22Rv1 (cell line): ENCODE measurements at regions not wholly inside any gene's neighbourhood (a gene's known extent, or its start where the extent isn't known, plus 50 kb on each side); places are given as distances from the start of the nearest gene placed in this dataset.

Experiments
- ZFX ChIP-seq: fragments of 450-650 bp; IDR thresholded peaks from 2 replicates; pipeline ENCODE4 v1.6.1; 2017; ENCODE audit warnings: antibody characterized with exemption, borderline replicate concordance
- TF ChIP-seq, protein P1 (sequence below): fragments of 450-650 bp; IDR thresholded peaks from 2 replicates; pipeline ENCODE4 v1.5.1; 2017; ENCODE audit warnings: mild to moderate bottlenecking

DNA sequence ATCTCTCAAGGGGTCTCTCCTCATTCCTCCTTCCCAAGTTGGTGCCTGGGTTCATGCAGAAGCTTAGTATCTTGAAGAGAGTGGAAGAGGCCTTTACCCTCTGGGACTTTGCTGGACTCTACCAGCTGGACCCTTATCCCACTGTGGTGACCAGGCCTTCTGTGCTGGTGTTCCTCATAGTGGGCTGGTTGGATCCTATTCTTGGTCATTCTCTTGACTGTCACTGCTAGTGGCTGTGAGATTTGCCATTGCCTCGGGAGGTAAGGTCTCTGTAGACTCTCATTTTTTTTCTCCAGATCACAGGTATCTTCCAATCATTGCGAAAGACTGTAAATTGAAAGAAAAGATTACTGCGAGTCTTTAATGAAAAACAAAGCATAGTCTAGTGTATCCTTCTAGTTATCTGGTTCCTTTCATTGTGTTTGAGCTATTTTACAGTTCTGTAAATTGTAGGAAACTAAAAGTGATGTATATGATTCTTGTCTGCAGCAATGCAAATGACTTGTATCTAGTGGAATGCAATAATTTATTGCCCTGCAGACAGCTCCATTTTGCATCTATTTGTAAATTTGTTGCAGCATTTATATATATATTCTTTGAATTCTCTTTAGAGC, 217.9 kb downstream of the AEBP2 start:
- TF ChIP-seq, protein P1, sequence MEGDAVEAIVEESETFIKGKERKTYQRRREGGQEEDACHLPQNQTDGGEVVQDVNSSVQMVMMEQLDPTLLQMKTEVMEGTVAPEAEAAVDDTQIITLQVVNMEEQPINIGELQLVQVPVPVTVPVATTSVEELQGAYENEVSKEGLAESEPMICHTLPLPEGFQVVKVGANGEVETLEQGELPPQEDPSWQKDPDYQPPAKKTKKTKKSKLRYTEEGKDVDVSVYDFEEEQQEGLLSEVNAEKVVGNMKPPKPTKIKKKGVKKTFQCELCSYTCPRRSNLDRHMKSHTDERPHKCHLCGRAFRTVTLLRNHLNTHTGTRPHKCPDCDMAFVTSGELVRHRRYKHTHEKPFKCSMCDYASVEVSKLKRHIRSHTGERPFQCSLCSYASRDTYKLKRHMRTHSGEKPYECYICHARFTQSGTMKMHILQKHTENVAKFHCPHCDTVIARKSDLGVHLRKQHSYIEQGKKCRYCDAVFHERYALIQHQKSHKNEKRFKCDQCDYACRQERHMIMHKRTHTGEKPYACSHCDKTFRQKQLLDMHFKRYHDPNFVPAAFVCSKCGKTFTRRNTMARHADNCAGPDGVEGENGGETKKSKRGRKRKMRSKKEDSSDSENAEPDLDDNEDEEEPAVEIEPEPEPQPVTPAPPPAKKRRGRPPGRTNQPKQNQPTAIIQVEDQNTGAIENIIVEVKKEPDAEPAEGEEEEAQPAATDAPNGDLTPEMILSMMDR: no peak
- no peak for TF ChIP-seq ZFX
